Gastroesophageal sphincter (tissue), 3 donors: ENCODE measurements at regions not wholly inside any gene's neighbourhood (a gene's known extent, or its start where the extent isn't known, plus 50 kb on each side); places are given as distances from the start of the nearest gene placed in this dataset.

Source experiments
- EP300 ChIP-seq: sonication (generic); formaldehyde crosslinking; IDR thresholded peaks from one replicate; pipeline ENCODE4 v1.6.1; 2017; ENCODE audit warnings: antibody characterized with exemption, mild to moderate bottlenecking
- POLR2A ChIP-seq, 2 donors: fragments of 450-650 bp; IDR thresholded peaks; one replicate each; pipeline ENCODE4 v1.6.1; 2017; ENCODE audit warnings: antibody characterized with exemption in 2 of 2, mild to moderate bottlenecking in 2 of 2, moderate library complexity in 1 of 2
- TF ChIP-seq, protein P1 (sequence below), 4 experiments: fragments of 200-600 bp in 2 of 4; fragments of 450-650 bp in 2 of 4; sonication (generic) in 1 of 4; IDR thresholded peaks; one replicate each; pipeline ENCODE4 v1.5.1; 2017 to 2019; ENCODE audit warnings: antibody characterized with exemption in 4 of 4, mild to moderate bottlenecking in 2 of 4, moderate library complexity in 2 of 4

DNA sequence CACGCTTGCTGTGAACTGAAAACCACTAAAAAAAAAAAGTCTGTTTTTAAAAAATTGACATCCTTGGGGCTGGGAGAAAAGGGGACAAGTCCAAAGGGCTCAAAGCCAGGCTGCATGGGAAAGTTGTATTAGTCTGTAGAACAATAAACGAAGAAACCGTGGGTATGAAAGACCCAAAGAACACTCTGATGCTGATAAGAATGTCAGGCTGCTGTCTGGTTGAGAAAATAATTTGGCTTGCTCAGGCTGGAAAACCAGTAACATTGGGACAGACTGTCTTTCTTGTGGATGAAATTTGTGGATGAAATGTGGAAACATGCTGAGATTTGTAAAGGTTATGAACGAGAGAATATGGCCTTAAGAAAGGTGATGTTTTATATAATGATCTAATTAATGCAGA is 68.5 kb upstream of the HSPB3 start:
- TF ChIP-seq, protein P1, sequence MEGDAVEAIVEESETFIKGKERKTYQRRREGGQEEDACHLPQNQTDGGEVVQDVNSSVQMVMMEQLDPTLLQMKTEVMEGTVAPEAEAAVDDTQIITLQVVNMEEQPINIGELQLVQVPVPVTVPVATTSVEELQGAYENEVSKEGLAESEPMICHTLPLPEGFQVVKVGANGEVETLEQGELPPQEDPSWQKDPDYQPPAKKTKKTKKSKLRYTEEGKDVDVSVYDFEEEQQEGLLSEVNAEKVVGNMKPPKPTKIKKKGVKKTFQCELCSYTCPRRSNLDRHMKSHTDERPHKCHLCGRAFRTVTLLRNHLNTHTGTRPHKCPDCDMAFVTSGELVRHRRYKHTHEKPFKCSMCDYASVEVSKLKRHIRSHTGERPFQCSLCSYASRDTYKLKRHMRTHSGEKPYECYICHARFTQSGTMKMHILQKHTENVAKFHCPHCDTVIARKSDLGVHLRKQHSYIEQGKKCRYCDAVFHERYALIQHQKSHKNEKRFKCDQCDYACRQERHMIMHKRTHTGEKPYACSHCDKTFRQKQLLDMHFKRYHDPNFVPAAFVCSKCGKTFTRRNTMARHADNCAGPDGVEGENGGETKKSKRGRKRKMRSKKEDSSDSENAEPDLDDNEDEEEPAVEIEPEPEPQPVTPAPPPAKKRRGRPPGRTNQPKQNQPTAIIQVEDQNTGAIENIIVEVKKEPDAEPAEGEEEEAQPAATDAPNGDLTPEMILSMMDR (IDR thresholded peaks at IDR 0.05): no peak
- TF ChIP-seq POLR2A (IDR thresholded peaks at IDR 0.05) (no peak), EP300 (no peak)
